PC-9 (cell line): ENCODE measurements at regions not wholly inside any gene's neighbourhood (a gene's known extent, or its start where the extent isn't known, plus 50 kb on each side); places are given as distances from the start of the nearest gene placed in this dataset.

ENCODE experiments used
- CTCF ChIP-seq: fragments of 200-600 bp; sonication (generic); conservative IDR thresholded peaks from 2 replicates; pipeline ENCODE4 v1.6.1; 2017; ENCODE audit warnings: mixed run types, antibody characterized with exemption, mild to moderate bottlenecking, moderate library complexity
- EZH2 ChIP-seq: fragments of 200-600 bp; sonication (generic); IDR thresholded peaks from 2 replicates; pipeline ENCODE4 v1.8.0; 2017; ENCODE audit warnings: antibody characterized with exemption, low read depth

- no peak for TF ChIP-seq EZH2
- TF ChIP-seq CTCF = no peak
Observed at GRCh38 chr9:82547995-82548394, 514.9 kb downstream of the RASEF start.
